Central memory CD8-positive, alpha-beta T cell (primary cell): ENCODE measurements at regions not wholly inside any gene's neighbourhood (a gene's known extent, or its start where the extent isn't known, plus 50 kb on each side); places are given as distances from the start of the nearest gene placed in this dataset.
A peak's percentile ranks its signal among the peaks of the same experiment; 100 is the strongest.

Source experiments
- ATAC-seq: fragments of 150-1000 bp; cut with Tn5 transposase; replicated peaks from 2 replicates; pipeline ENCODE4 v1.10.0; 2022; ENCODE audit warnings: mild to moderate bottlenecking, moderate FRiP score, moderate number of reproducible peaks; ENCODE audit not compliant: poor library complexity, severe bottlenecking; ENCODE audit errors: extremely low read depth
- DNase-seq, 2 donors: peaks; one replicate each; pipeline ENCODE4 v3.0.0; 2021; ENCODE audit warnings: low spot score in 2 of 2
- H3K27ac Mint-ChIP-seq: one replicate; pipeline ENCODE4 v1.8.0; 2022; ENCODE audit warnings: low read depth, mild to moderate bottlenecking, moderate library complexity, mixed read lengths
- H3K27me3 Mint-ChIP-seq: one replicate; pipeline ENCODE4 v1.8.0; 2022; ENCODE audit warnings: mixed read lengths
- H3K36me3 Mint-ChIP-seq: one replicate; pipeline ENCODE4 v1.8.0; 2022; ENCODE audit warnings: mild to moderate bottlenecking, moderate library complexity, mixed read lengths; ENCODE audit not compliant: insufficient read depth
- H3K4me1 Mint-ChIP-seq: one replicate; pipeline ENCODE4 v1.8.0; 2022; ENCODE audit warnings: mixed read lengths
- H3K4me3 Mint-ChIP-seq: one replicate; pipeline ENCODE4 v1.8.0; 2022; ENCODE audit warnings: mild to moderate bottlenecking, moderate library complexity, mixed read lengths
- H3K9me3 Mint-ChIP-seq: one replicate; pipeline ENCODE4 v1.8.0; 2022; ENCODE audit warnings: mixed read lengths

- ATAC-seq, result no peak
These were observed 185.6 kb downstream of the DMAC1 start for GRCh38 chr9:7613931-7614330.

GRCh38 chr9:7608261-7608660 is 191.3 kb downstream of the DMAC1 start:
- no peaks in the 10 kb centered on the region for H3K36me3 Mint-ChIP-seq
- no peaks in the 10 kb centered on the region for H3K27me3 Mint-ChIP-seq
- no peak overlapping the region for H3K4me3 Mint-ChIP-seq
- ATAC-seq (no peak), DNase-seq (no peak)
- no peak overlapping the region for H3K27ac Mint-ChIP-seq
- no peaks in the 10 kb centered on the region for H3K4me1 Mint-ChIP-seq
- no peaks in the 10 kb centered on the region for H3K9me3 Mint-ChIP-seq

More at GRCh38 chr9:7613931-7614330, 185.6 kb downstream of the DMAC1 start:
- no peak for DNase-seq
- Mint-ChIP-seq H3K4me3 (peak overlapping the region; percentile 13), H3K36me3 (no peaks in the 10 kb centered on the region), H3K27me3 (no peaks in the 10 kb centered on the region), H3K4me1 (peaks cover 10% of the 10 kb centered on the region), H3K27ac (no peak overlapping the region), H3K9me3 (no peaks in the 10 kb centered on the region)

GRCh38 chr9:7607421-7607820 is 192.2 kb downstream of the DMAC1 start:
- Mint-ChIP-seq H3K36me3 (no peaks in the 10 kb centered on the region), H3K4me1 (no peaks in the 10 kb centered on the region), H3K4me3 (no peak overlapping the region), H3K27me3 (no peaks in the 10 kb centered on the region), H3K27ac (no peak overlapping the region), H3K9me3 (no peaks in the 10 kb centered on the region)
- no peak for ATAC-seq
- DNase-seq, result no peak

- H3K27me3 Mint-ChIP-seq, result no peaks in the 10 kb centered on the region
- no peaks in the 10 kb centered on the region for H3K36me3 Mint-ChIP-seq
- ATAC-seq (no peak), DNase-seq (no peak)
- H3K27ac Mint-ChIP-seq, result no peak overlapping the region
- no peaks in the 10 kb centered on the region for H3K9me3 Mint-ChIP-seq
- no peaks in the 10 kb centered on the region for H3K4me1 Mint-ChIP-seq
- H3K4me3 Mint-ChIP-seq, result no peak overlapping the region
These were observed 193.0 kb downstream of the DMAC1 start for GRCh38 chr9:7606591-7606990.

- DNase-seq, result no peak
- no peak overlapping the region for H3K27ac Mint-ChIP-seq
- H3K9me3 Mint-ChIP-seq, result no peaks in the 10 kb centered on the region
- ATAC-seq, result no peak
- no peaks in the 10 kb centered on the region for H3K27me3 Mint-ChIP-seq
- H3K36me3 Mint-ChIP-seq, result no peaks in the 10 kb centered on the region
- no peak overlapping the region for H3K4me3 Mint-ChIP-seq
- no peaks in the 10 kb centered on the region for H3K4me1 Mint-ChIP-seq
These were observed 197.8 kb downstream of the DMAC1 start for GRCh38 chr9:7601739-7602138.

GRCh38 chr9:7597716-7598115 is 201.9 kb downstream of the DMAC1 start:
- no peaks in the 10 kb centered on the region for H3K4me1 Mint-ChIP-seq
- no peak overlapping the region for H3K4me3 Mint-ChIP-seq

GRCh38 chr9:7592321-7593316 is 207.0 kb downstream of the DMAC1 start:
- ATAC-seq (no peak), DNase-seq (no peak)
- H3K4me3 Mint-ChIP-seq, result no peak overlapping the region
- H3K4me1 Mint-ChIP-seq, result no peaks in the 10 kb centered on the region
- peaks cover 43% of the 10 kb centered on the region for H3K27me3 Mint-ChIP-seq
- H3K36me3 Mint-ChIP-seq, result no peaks in the 10 kb centered on the region
- H3K27ac Mint-ChIP-seq, result no peak overlapping the region
- peaks cover 18% of the 10 kb centered on the region for H3K9me3 Mint-ChIP-seq

More at GRCh38 chr9:7597716-7598115, 201.9 kb downstream of the DMAC1 start:
- DNase-seq (no peak), ATAC-seq (no peak)
- H3K9me3 Mint-ChIP-seq, result peaks cover 18% of the 10 kb centered on the region
- no peak overlapping the region for H3K27ac Mint-ChIP-seq
- H3K36me3 Mint-ChIP-seq, result no peaks in the 10 kb centered on the region
- peaks cover 23% of the 10 kb centered on the region for H3K27me3 Mint-ChIP-seq

GRCh38 chr9:7591501-7591900 is 208.1 kb downstream of the DMAC1 start:
- no peak overlapping the region for H3K4me3 Mint-ChIP-seq
- H3K9me3 Mint-ChIP-seq, result peaks cover 18% of the 10 kb centered on the region
- ATAC-seq (no peak), DNase-seq (no peak)
- no peaks in the 10 kb centered on the region for H3K4me1 Mint-ChIP-seq
- H3K27ac Mint-ChIP-seq, result no peak overlapping the region
- no peaks in the 10 kb centered on the region for H3K36me3 Mint-ChIP-seq
- H3K27me3 Mint-ChIP-seq, result peaks cover 43% of the 10 kb centered on the region

GRCh38 chr9:7580568-7580967 is 219.0 kb downstream of the DMAC1 start:
- ATAC-seq (no peak), DNase-seq (no peak)
- Mint-ChIP-seq H3K27ac (no peak overlapping the region), H3K27me3 (no peaks in the 10 kb centered on the region), H3K4me3 (no peak overlapping the region), H3K36me3 (no peaks in the 10 kb centered on the region), H3K9me3 (no peaks in the 10 kb centered on the region), H3K4me1 (no peaks in the 10 kb centered on the region)

GRCh38 chr9:7579351-7579750 is 220.2 kb downstream of the DMAC1 start:
- H3K9me3 Mint-ChIP-seq, result no peaks in the 10 kb centered on the region
- H3K4me3 Mint-ChIP-seq, result no peak overlapping the region
- ATAC-seq (no peak), DNase-seq (no peak)
- no peaks in the 10 kb centered on the region for H3K36me3 Mint-ChIP-seq
- no peaks in the 10 kb centered on the region for H3K27me3 Mint-ChIP-seq
- H3K4me1 Mint-ChIP-seq, result no peaks in the 10 kb centered on the region
- H3K27ac Mint-ChIP-seq, result no peak overlapping the region

- no peak for DNase-seq
- no peaks in the 10 kb centered on the region for H3K27me3 Mint-ChIP-seq
- H3K9me3 Mint-ChIP-seq, result no peaks in the 10 kb centered on the region
- ATAC-seq, result no peak
- no peaks in the 10 kb centered on the region for H3K4me1 Mint-ChIP-seq
- no peak overlapping the region for H3K4me3 Mint-ChIP-seq
- H3K36me3 Mint-ChIP-seq, result no peaks in the 10 kb centered on the region
- H3K27ac Mint-ChIP-seq, result no peak overlapping the region
These were observed 220.6 kb downstream of the DMAC1 start for GRCh38 chr9:7578951-7579350.

- Mint-ChIP-seq H3K27me3 (peaks cover 30% of the 10 kb centered on the region), H3K36me3 (peaks cover 1% of the 10 kb centered on the region), H3K27ac (no peak overlapping the region), H3K4me3 (no peak overlapping the region), H3K9me3 (no peaks in the 10 kb centered on the region), H3K4me1 (no peaks in the 10 kb centered on the region)
- DNase-seq (peak; percentile 39), ATAC-seq (no peak)
These were observed 229.4 kb downstream of the DMAC1 start for GRCh38 chr9:7570107-7570720.

- Mint-ChIP-seq H3K27ac (no peak overlapping the region), H3K36me3 (peaks cover 1% of the 10 kb centered on the region), H3K27me3 (peaks cover 30% of the 10 kb centered on the region), H3K9me3 (no peaks in the 10 kb centered on the region), H3K4me1 (no peaks in the 10 kb centered on the region), H3K4me3 (no peak overlapping the region)
- DNase-seq, result no peak
- ATAC-seq, result no peak
These were observed 231.9 kb downstream of the DMAC1 start for GRCh38 chr9:7567687-7568086.
